ENCODE measurements at regions not wholly inside any gene's neighbourhood (a gene's known extent, or its start where the extent isn't known, plus 50 kb on each side); places are given as distances from the start of the nearest gene placed in this dataset.
A peak's percentile ranks its signal among the peaks of the same experiment; 100 is the strongest.

GRCh38 chr5:54404568-54404967 is 50.9 kb upstream of the HSPB3 start:
- Histone ChIP-seq H3K4me1 (ENCODE audit: control insufficient read depth, extremely low read depth, insufficient read depth, low read length) (no peaks in the 10 kb centered on the region), H4K20me1 (ENCODE audit: control insufficient read depth, extremely low read depth, insufficient read depth, low read length) (no peaks in the 10 kb centered on the region), H3K36me3 (ENCODE audit: control insufficient read depth, insufficient read depth, low read length) (no peaks in the 10 kb centered on the region), H2AFZ (ENCODE audit: low read length) (no peak overlapping the region), H3K79me2 (ENCODE audit: control insufficient read depth, insufficient read depth, low read length) (no peaks in the 10 kb centered on the region), H3K9ac (ENCODE audit: insufficient read depth, low read length) (no peak overlapping the region), H3K4me2 (ENCODE audit: extremely low read depth, insufficient read depth, low read length) (no peak overlapping the region), H3K27me3 (ENCODE audit: control insufficient read depth, insufficient read depth, low read length) (no peaks in the 10 kb centered on the region), H3K27ac (ENCODE audit: insufficient read depth, low read length) (no peak overlapping the region), H3K4me3 (replicated peaks in 1 of 4; ENCODE audit: control extremely low read depth in 1 of 4, insufficient read depth in 1 of 4, low read depth in 3 of 4, low read length in 4 of 4) (no peak overlapping the region), H3K9me3 (ENCODE audit: control insufficient read depth, insufficient read depth, low read depth, low read length) (no peaks in the 10 kb centered on the region)
- TF ChIP-seq CTCF (conservative IDR thresholded peaks at IDR 0.05 in 1 of 2, IDR thresholded peaks at IDR 0.05 in 1 of 2; ENCODE audit: low read depth in 1 of 2, low read length in 2 of 2) (no peak), EZH2 (IDR thresholded peaks at IDR 0.05; ENCODE audit: low read length, missing control alignments) (no peak)
- DNase-seq (ENCODE audit: low read depth in 2 of 2): peak; percentile 37 to 45

- H2AFZ ChIP-seq (ENCODE audit: low read length): no peak overlapping the region
- no peaks in the 10 kb centered on the region for H4K20me1 ChIP-seq (ENCODE audit: control insufficient read depth, extremely low read depth, insufficient read depth, low read length)
- no peaks in the 10 kb centered on the region for H3K36me3 ChIP-seq (ENCODE audit: control insufficient read depth, insufficient read depth, low read length)
- no peaks in the 10 kb centered on the region for H3K27me3 ChIP-seq (ENCODE audit: control insufficient read depth, insufficient read depth, low read length)
- no peak overlapping the region for H3K4me3 ChIP-seq (replicated peaks in 1 of 4; ENCODE audit: control extremely low read depth in 1 of 4, insufficient read depth in 1 of 4, low read depth in 3 of 4, low read length in 4 of 4)
- DNase-seq (ENCODE audit: low read depth in 2 of 2): peak in 1 of 2 donors; percentile 32
- no peaks in the 10 kb centered on the region for H3K79me2 ChIP-seq (ENCODE audit: control insufficient read depth, insufficient read depth, low read length)
- no peak overlapping the region for H3K27ac ChIP-seq (ENCODE audit: insufficient read depth, low read length)
- no peak for TF ChIP-seq CTCF (conservative IDR thresholded peaks at IDR 0.05 in 1 of 2, IDR thresholded peaks at IDR 0.05 in 1 of 2; ENCODE audit: low read depth in 1 of 2, low read length in 2 of 2)
- TF ChIP-seq EZH2 (IDR thresholded peaks at IDR 0.05; ENCODE audit: low read length, missing control alignments): no peak
- no peak overlapping the region for H3K9ac ChIP-seq (ENCODE audit: insufficient read depth, low read length)
- H3K9me3 ChIP-seq (ENCODE audit: control insufficient read depth, insufficient read depth, low read depth, low read length): no peaks in the 10 kb centered on the region
- no peaks in the 10 kb centered on the region for H3K4me1 ChIP-seq (ENCODE audit: control insufficient read depth, extremely low read depth, insufficient read depth, low read length)
- H3K4me2 ChIP-seq (ENCODE audit: extremely low read depth, insufficient read depth, low read length): no peak overlapping the region
Observed at GRCh38 chr5:54403885-54404416, 51.5 kb upstream of the HSPB3 start.

- H3K4me3 ChIP-seq (replicated peaks in 1 of 4; ENCODE audit: control extremely low read depth in 1 of 4, insufficient read depth in 1 of 4, low read depth in 3 of 4, low read length in 4 of 4): no peak overlapping the region
- H2AFZ ChIP-seq (ENCODE audit: low read length): no peak overlapping the region
- TF ChIP-seq EZH2 (IDR thresholded peaks at IDR 0.05; ENCODE audit: low read length, missing control alignments) (no peak), CTCF (conservative IDR thresholded peaks at IDR 0.05 in 1 of 2, IDR thresholded peaks at IDR 0.05 in 1 of 2; ENCODE audit: low read depth in 1 of 2, low read length in 2 of 2) (no peak)
- no peaks in the 10 kb centered on the region for H3K36me3 ChIP-seq (ENCODE audit: control insufficient read depth, insufficient read depth, low read length)
- no peaks in the 10 kb centered on the region for H3K4me1 ChIP-seq (ENCODE audit: control insufficient read depth, extremely low read depth, insufficient read depth, low read length)
- no peaks in the 10 kb centered on the region for H4K20me1 ChIP-seq (ENCODE audit: control insufficient read depth, extremely low read depth, insufficient read depth, low read length)
- H3K9me3 ChIP-seq (ENCODE audit: control insufficient read depth, insufficient read depth, low read depth, low read length): no peaks in the 10 kb centered on the region
- H3K79me2 ChIP-seq (ENCODE audit: control insufficient read depth, insufficient read depth, low read length): no peaks in the 10 kb centered on the region
- no peak overlapping the region for H3K27ac ChIP-seq (ENCODE audit: insufficient read depth, low read length)
- DNase-seq (ENCODE audit: low read depth in 2 of 2): no peak
- H3K9ac ChIP-seq (ENCODE audit: insufficient read depth, low read length): no peak overlapping the region
- no peak overlapping the region for H3K4me2 ChIP-seq (ENCODE audit: extremely low read depth, insufficient read depth, low read length)
- H3K27me3 ChIP-seq (ENCODE audit: control insufficient read depth, insufficient read depth, low read length): no peaks in the 10 kb centered on the region
Observed at GRCh38 chr5:54403121-54403520, 52.4 kb upstream of the HSPB3 start.
